ENCODE measurements at regions not wholly inside any gene's neighbourhood (a gene's known extent, or its start where the extent isn't known, plus 50 kb on each side); places are given as distances from the start of the nearest gene placed in this dataset.

GRCh38 chr14:89004166-89004565 is 179.7 kb downstream of the TTC8 start:
- Mint-ChIP-seq H3K9me3 (peaks cover 11% of the 10 kb centered on the region), H3K4me1 (peaks cover 3% of the 10 kb centered on the region; the same call in 1 of the 2 replicates), H3K27ac (no peak overlapping the region), H3K36me3 (no peaks in the 10 kb centered on the region), H3K27me3 (ENCODE audit: low read depth) (peaks cover 42% of the 10 kb centered on the region), H3K4me3 (no peak overlapping the region)
- TF ChIP-seq PREB (CRISPR knock-in tag; IDR thresholded peaks at IDR 0.05; ENCODE audit: borderline replicate concordance) (no peak), GTF2I (CRISPR knock-in tag; conservative IDR thresholded peaks at IDR 0.05) (no peak), CTCF (IDR thresholded peaks at IDR 0.05) (no peak), ZMAT4 (CRISPR knock-in tag; IDR thresholded peaks at IDR 0.05) (no peak), RELA (CRISPR knock-in tag; IDR thresholded peaks at IDR 0.05; ENCODE audit: borderline replicate concordance) (no peak), NFATC4 (CRISPR knock-in tag; IDR thresholded peaks at IDR 0.05) (no peak), TCF7 (CRISPR knock-in tag; IDR thresholded peaks at IDR 0.05; ENCODE audit: low read depth) (no peak), FOXP4 (CRISPR knock-in tag; IDR thresholded peaks at IDR 0.05) (no peak), ZNF512 (CRISPR knock-in tag; IDR thresholded peaks at IDR 0.05; ENCODE audit: borderline replicate concordance) (no peak), E2F4 (CRISPR knock-in tag; IDR thresholded peaks at IDR 0.05; ENCODE audit: borderline replicate concordance, low read depth) (no peak), TEAD4 (CRISPR knock-in tag; IDR thresholded peaks at IDR 0.05) (no peak), STAT6 (CRISPR knock-in tag; conservative IDR thresholded peaks at IDR 0.05; ENCODE audit: low read depth) (no peak), ATF6 (CRISPR knock-in tag; IDR thresholded peaks at IDR 0.05) (no peak)
- DNase-seq (ENCODE audit: low spot score) (no peak), ATAC-seq (no peak)
- ChIA-PET POLR2A (no interaction called here), CTCF (no interaction called here)
